ENCODE measurements at regions not wholly inside any gene's neighbourhood (a gene's known extent, or its start where the extent isn't known, plus 50 kb on each side); places are given as distances from the start of the nearest gene placed in this dataset.

GRCh38 chr20:11296221-11296620, 621.5 kb upstream of the BTBD3 start:
- no peak for TF ChIP-seq REST (IDR thresholded peaks at IDR 0.05; ENCODE audit: insufficient read depth in 1 of 2, low read depth in 2 of 2, low read length in 2 of 2)
- TF ChIP-seq POLR2AphosphoS5 (IDR thresholded peaks at IDR 0.05; ENCODE audit: low read depth, low read length) = no peak
- TF ChIP-seq FOXP2 (optimal IDR thresholded peaks at IDR 0.05; ENCODE audit: borderline replicate concordance, extremely low read depth, extremely low read length, insufficient read depth) = no peak
